MM.1S (cell line): ENCODE measurements at regions not wholly inside any gene's neighbourhood (a gene's known extent, or its start where the extent isn't known, plus 50 kb on each side); places are given as distances from the start of the nearest gene placed in this dataset.

Experiments
- DNase-seq: peaks from one replicate; pipeline ENCODE4 v3.0.0-alpha.2; 2015
- H2AFZ ChIP-seq: fragments of 300-600 bp; sonication (generic); 2 replicates; pipeline ENCODE4 v1.6.0; 2016; ENCODE audit warnings: antibody characterized with exemption, low read length
- H3F3A ChIP-seq: fragments of 300-600 bp; sonication (generic); 2 replicates; pipeline ENCODE4 v1.6.1; 2016; ENCODE audit warnings: mild to moderate bottlenecking, antibody characterized with exemption, low read length, moderate library complexity, mixed read lengths; ENCODE audit not compliant: insufficient read depth
- H3K27ac ChIP-seq: fragments of 300-600 bp; sonication (generic); 2 replicates; pipeline ENCODE4 v1.5.1; 2016; ENCODE audit warnings: mild to moderate bottlenecking, low read length
- H3K27me3 ChIP-seq: fragments of 300-600 bp; sonication (generic); replicated peaks from 2 replicates; pipeline ENCODE4 v1.6.0; 2016; ENCODE audit warnings: low read length; ENCODE audit not compliant: insufficient read depth
- H3K36me3 ChIP-seq: fragments of 300-600 bp; sonication (generic); replicated peaks from 2 replicates; pipeline ENCODE4 v1.6.1; 2016; ENCODE audit warnings: mild to moderate bottlenecking, low read length, mixed read lengths; ENCODE audit not compliant: insufficient read depth
- H3K4me1 ChIP-seq: fragments of 300-600 bp; sonication (generic); 2 replicates; pipeline ENCODE4 v1.6.1; 2016; ENCODE audit warnings: low read length, mixed read lengths
- H3K4me2 ChIP-seq: fragments of 300-600 bp; sonication (generic); 2 replicates; pipeline ENCODE4 v1.6.0; 2016; ENCODE audit warnings: low read depth, low read length
- H3K4me3 ChIP-seq: fragments of 300-600 bp; sonication (generic); 2 replicates; pipeline ENCODE4 v1.5.1; 2016; ENCODE audit warnings: low read length, mixed read lengths
- H3K79me2 ChIP-seq: fragments of 300-600 bp; sonication (generic); 2 replicates; pipeline ENCODE4 v1.6.1; 2016; ENCODE audit warnings: mixed run types, low read length, mixed read lengths
- H3K9ac ChIP-seq: fragments of 300-600 bp; sonication (generic); 2 replicates; pipeline ENCODE4 v1.6.1; 2016; ENCODE audit warnings: low read length, mixed read lengths
- H3K9me2 ChIP-seq: fragments of 300-600 bp; sonication (generic); replicated peaks from 2 replicates; pipeline ENCODE4 v1.6.1; 2016; ENCODE audit warnings: mild to moderate bottlenecking, low read length, mixed read lengths; ENCODE audit not compliant: insufficient read depth
- H3K9me3 ChIP-seq: fragments of 300-600 bp; sonication (generic); replicated peaks from 2 replicates; pipeline ENCODE4 v1.6.1; 2016; ENCODE audit warnings: mild to moderate bottlenecking, low read length, mixed read lengths; ENCODE audit not compliant: insufficient read depth
- H4K20me1 ChIP-seq: fragments of 300-600 bp; sonication (generic); 2 replicates; pipeline ENCODE4 v1.6.1; 2016; ENCODE audit warnings: mild to moderate bottlenecking, low read length, moderate library complexity, mixed read lengths; ENCODE audit not compliant: insufficient read depth
- CTCF ChIP-seq: fragments of 300-600 bp; sonication (generic); IDR thresholded peaks from 2 replicates; pipeline ENCODE4 v1.5.1; 2016; ENCODE audit warnings: antibody characterized with exemption, low read length, mixed read lengths
- EZH2 ChIP-seq: fragments of 300-600 bp; sonication (generic); optimal IDR thresholded peaks from 2 replicates; pipeline ENCODE3; 2017; ENCODE audit warnings: low read depth, mild to moderate bottlenecking, antibody characterized with exemption, low read length, mixed read lengths
- EZH2phosphoT487 ChIP-seq: fragments of 300-600 bp; sonication (generic); IDR thresholded peaks from 2 replicates; pipeline ENCODE4 v1.6.1; 2018; ENCODE audit warnings: antibody characterized with exemption, low read length

GRCh38 chr16:5305023-5305422, 207.4 kb upstream of the EEF2KMT start:
- Histone ChIP-seq H3F3A (no peaks in the 10 kb centered on the region), H3K27ac (no peak overlapping the region), H3K27me3 (no peaks in the 10 kb centered on the region), H3K9ac (no peak overlapping the region), H3K4me1 (no peaks in the 10 kb centered on the region), H4K20me1 (no peaks in the 10 kb centered on the region), H2AFZ (no peak overlapping the region), H3K9me3 (no peaks in the 10 kb centered on the region), H3K36me3 (no peaks in the 10 kb centered on the region), H3K4me3 (no peak overlapping the region), H3K79me2 (no peaks in the 10 kb centered on the region), H3K9me2 (no peaks in the 10 kb centered on the region), H3K4me2 (no peak overlapping the region)
- TF ChIP-seq EZH2, result no peak
- no peak for TF ChIP-seq EZH2phosphoT487
- no peak for TF ChIP-seq CTCF
- no peak for DNase-seq

GRCh38 chr16:5302372-5303114, 204.9 kb upstream of the EEF2KMT start:
- Histone ChIP-seq H3K4me1 (no peaks in the 10 kb centered on the region), H2AFZ (no peak overlapping the region), H3K9me3 (no peaks in the 10 kb centered on the region), H3K9me2 (no peaks in the 10 kb centered on the region), H3K27ac (no peak overlapping the region), H4K20me1 (no peaks in the 10 kb centered on the region), H3K79me2 (no peaks in the 10 kb centered on the region), H3F3A (no peaks in the 10 kb centered on the region), H3K4me3 (no peak overlapping the region), H3K9ac (no peak overlapping the region), H3K4me2 (no peak overlapping the region), H3K36me3 (no peaks in the 10 kb centered on the region), H3K27me3 (no peaks in the 10 kb centered on the region)
- no peak for DNase-seq
- TF ChIP-seq CTCF (no peak), EZH2 (no peak), EZH2phosphoT487 (no peak)

- Histone ChIP-seq H3K9ac (no peak overlapping the region), H3K27me3 (no peaks in the 10 kb centered on the region), H3F3A (no peaks in the 10 kb centered on the region), H3K9me2 (no peaks in the 10 kb centered on the region), H3K79me2 (no peaks in the 10 kb centered on the region), H3K36me3 (no peaks in the 10 kb centered on the region), H3K27ac (no peak overlapping the region), H3K4me1 (no peaks in the 10 kb centered on the region), H3K4me3 (no peak overlapping the region), H2AFZ (no peak overlapping the region), H4K20me1 (no peaks in the 10 kb centered on the region), H3K9me3 (no peaks in the 10 kb centered on the region), H3K4me2 (no peak overlapping the region)
- no peak for TF ChIP-seq CTCF
- no peak for TF ChIP-seq EZH2
- no peak for TF ChIP-seq EZH2phosphoT487
- DNase-seq, result no peak
Measured at GRCh38 chr16:5298202-5298601, 200.6 kb upstream of the EEF2KMT start.
